ENCODE measurements at regions not wholly inside any gene's neighbourhood (a gene's known extent, or its start where the extent isn't known, plus 50 kb on each side); places are given as distances from the start of the nearest gene placed in this dataset.
"Not testable (repeated sequence)": the region's sequence is repeated elsewhere in the genome, so short reads cannot be mapped to it uniquely, and the experiment has no call there.

- no peaks in the 10 kb centered on the region for H3K27me3 ChIP-seq (ENCODE audit: control insufficient read depth, insufficient read depth, low read length)
- no peak overlapping the region for H3K9ac ChIP-seq (ENCODE audit: low read length)
- H3K4me3 ChIP-seq (ENCODE audit: low read depth, low read length), result no peak overlapping the region
- H3K36me3 ChIP-seq (ENCODE audit: control insufficient read depth, insufficient read depth, low read length), result no peaks in the 10 kb centered on the region
- no peak overlapping the region for H3K27ac ChIP-seq (ENCODE audit: low read depth, low read length)
- H3K9me3 ChIP-seq (ENCODE audit: control insufficient read depth, insufficient read depth, low read depth, low read length), result no peaks in the 10 kb centered on the region
- no peaks in the 10 kb centered on the region for H3K4me1 ChIP-seq (ENCODE audit: control insufficient read depth, insufficient read depth, low read length)
Measured at GRCh38 chr9:107842530-107842929, 353.0 kb upstream of the KLF4 start.

GRCh38 chr9:107841076-107841475, 351.5 kb upstream of the KLF4 start:
- Histone ChIP-seq H3K27me3 (ENCODE audit: control insufficient read depth, insufficient read depth, low read length) (no peaks in the 10 kb centered on the region), H3K36me3 (ENCODE audit: control insufficient read depth, insufficient read depth, low read length) (no peaks in the 10 kb centered on the region), H3K4me1 (ENCODE audit: control insufficient read depth, insufficient read depth, low read length) (no peaks in the 10 kb centered on the region), H3K27ac (ENCODE audit: low read depth, low read length) (no peak overlapping the region), H3K9me3 (ENCODE audit: control insufficient read depth, insufficient read depth, low read depth, low read length) (no peaks in the 10 kb centered on the region), H3K4me3 (ENCODE audit: low read depth, low read length) (no peak overlapping the region), H3K9ac (ENCODE audit: low read length) (no peak overlapping the region)

DNA sequence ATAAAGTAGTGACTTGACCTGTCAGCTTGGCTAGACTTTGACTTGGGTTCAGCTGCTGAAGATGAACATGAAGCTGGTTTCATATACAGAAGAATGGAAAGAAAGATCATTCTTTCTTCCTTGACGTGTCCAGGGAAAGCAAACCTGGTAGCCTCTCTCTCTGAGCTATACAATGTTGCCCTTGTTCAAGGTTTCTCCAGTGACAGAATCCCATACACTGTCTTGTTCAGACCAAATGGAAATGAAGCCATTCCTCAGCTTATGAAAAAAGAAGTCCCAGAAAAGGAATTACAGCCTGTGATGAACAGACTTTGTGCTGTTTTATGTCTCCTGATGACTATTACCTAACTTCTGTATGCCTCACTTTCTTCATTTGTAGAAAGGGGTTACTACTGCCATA, 349.8 kb upstream of the KLF4 start:
- no peak overlapping the region for H3K27ac ChIP-seq (ENCODE audit: low read depth, low read length)

GRCh38 chr9:107838766-107839165, 349.2 kb upstream of the KLF4 start:
- Histone ChIP-seq H3K27me3 (ENCODE audit: control insufficient read depth, insufficient read depth, low read length) (no peaks in the 10 kb centered on the region), H3K4me1 (ENCODE audit: control insufficient read depth, insufficient read depth, low read length) (no peaks in the 10 kb centered on the region), H3K9me3 (ENCODE audit: control insufficient read depth, insufficient read depth, low read depth, low read length) (no peaks in the 10 kb centered on the region), H3K4me3 (ENCODE audit: low read depth, low read length) (no peak overlapping the region), H3K9ac (ENCODE audit: low read length) (no peak overlapping the region), H3K36me3 (ENCODE audit: control insufficient read depth, insufficient read depth, low read length) (no peaks in the 10 kb centered on the region), H3K27ac (ENCODE audit: low read depth, low read length) (no peak overlapping the region)

More for the DNA sequence above, 349.8 kb upstream of the KLF4 start:
- H3K9ac ChIP-seq (ENCODE audit: low read length), result no peak overlapping the region
- no peaks in the 10 kb centered on the region for H3K36me3 ChIP-seq (ENCODE audit: control insufficient read depth, insufficient read depth, low read length)
- no peaks in the 10 kb centered on the region for H3K9me3 ChIP-seq (ENCODE audit: control insufficient read depth, insufficient read depth, low read depth, low read length)
- no peaks in the 10 kb centered on the region for H3K4me1 ChIP-seq (ENCODE audit: control insufficient read depth, insufficient read depth, low read length)
- no peak overlapping the region for H3K4me3 ChIP-seq (ENCODE audit: low read depth, low read length)
- H3K27me3 ChIP-seq (ENCODE audit: control insufficient read depth, insufficient read depth, low read length), result no peaks in the 10 kb centered on the region

DNA sequence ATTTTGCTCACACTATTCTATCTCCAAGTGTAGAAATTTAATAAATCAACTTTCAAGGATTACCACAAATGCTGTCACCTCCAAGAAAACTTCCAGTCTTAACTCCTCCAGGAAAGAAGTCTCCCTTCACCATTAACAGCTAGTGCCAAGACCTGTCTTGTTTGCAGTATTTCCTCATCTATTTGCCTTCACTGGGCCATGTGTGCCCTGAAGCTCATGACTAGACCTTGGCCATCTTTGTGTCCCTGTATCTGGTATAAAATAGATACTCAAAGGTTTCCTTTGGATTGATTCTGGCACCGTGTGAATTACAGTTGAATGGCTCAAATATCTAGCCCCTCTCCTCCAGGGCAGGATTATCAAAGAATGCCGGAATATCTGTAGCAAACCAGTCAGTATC, 346.7 kb upstream of the KLF4 start:
- no peak overlapping the region for H3K4me3 ChIP-seq (ENCODE audit: low read depth, low read length)
- no peaks in the 10 kb centered on the region for H3K4me1 ChIP-seq (ENCODE audit: control insufficient read depth, insufficient read depth, low read length)
- H3K36me3 ChIP-seq (ENCODE audit: control insufficient read depth, insufficient read depth, low read length), result no peaks in the 10 kb centered on the region
- H3K27me3 ChIP-seq (ENCODE audit: control insufficient read depth, insufficient read depth, low read length), result no peaks in the 10 kb centered on the region
- H3K9me3 ChIP-seq (ENCODE audit: control insufficient read depth, insufficient read depth, low read depth, low read length), result no peaks in the 10 kb centered on the region
- no peak overlapping the region for H3K9ac ChIP-seq (ENCODE audit: low read length)
- H3K27ac ChIP-seq (ENCODE audit: low read depth, low read length), result no peak overlapping the region

DNA sequence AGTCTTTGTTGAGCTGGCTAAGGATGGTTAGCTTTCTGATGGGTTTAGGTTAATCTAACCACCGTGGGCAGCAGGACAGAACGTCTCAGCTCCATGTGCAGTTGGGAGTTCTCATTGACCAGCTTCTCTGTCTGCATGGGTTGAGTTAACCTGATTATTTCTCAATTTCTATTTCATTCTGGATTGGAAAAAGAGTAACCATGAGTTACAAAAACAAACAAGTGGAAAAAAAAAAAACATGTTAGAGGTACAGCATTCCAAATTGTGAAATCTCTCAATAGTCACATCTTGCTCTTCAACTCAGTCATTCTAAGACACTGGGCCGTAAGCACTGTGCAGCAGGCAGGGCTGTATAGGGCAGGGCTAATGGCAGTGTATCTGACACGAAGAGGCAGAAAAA, 343.7 kb upstream of the KLF4 start:
- Histone ChIP-seq H3K4me1 (ENCODE audit: control insufficient read depth, insufficient read depth, low read length) (no peaks in the 10 kb centered on the region), H3K9me3 (ENCODE audit: control insufficient read depth, insufficient read depth, low read depth, low read length) (peaks cover 2% of the 10 kb centered on the region; the same call in 1 of the 2 replicates), H3K27ac (ENCODE audit: low read depth, low read length) (no peak overlapping the region), H3K36me3 (ENCODE audit: control insufficient read depth, insufficient read depth, low read length) (no peaks in the 10 kb centered on the region), H3K4me3 (ENCODE audit: low read depth, low read length) (no peak overlapping the region), H3K27me3 (ENCODE audit: control insufficient read depth, insufficient read depth, low read length) (no peaks in the 10 kb centered on the region), H3K9ac (ENCODE audit: low read length) (no peak overlapping the region)

DNA sequence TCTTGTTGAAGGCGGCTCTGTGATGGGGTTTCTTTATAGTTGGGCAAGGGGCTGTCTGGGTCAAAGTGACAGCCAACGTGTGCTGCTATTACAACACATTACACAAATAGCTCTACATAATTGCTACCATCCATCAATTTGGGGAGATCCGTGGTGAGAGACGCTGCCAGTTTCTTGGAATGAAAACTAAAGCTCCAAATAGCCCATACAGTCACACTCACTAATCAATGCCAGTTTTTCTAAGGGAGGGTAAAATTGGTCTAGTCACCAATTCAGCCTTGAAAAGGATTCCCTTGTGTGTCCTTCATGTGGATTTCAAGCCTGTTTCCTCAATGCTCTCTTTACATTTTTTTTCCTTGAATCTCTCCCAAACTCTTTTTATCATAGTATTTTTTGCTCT, 343.3 kb upstream of the KLF4 start:
- no peak overlapping the region for H3K4me3 ChIP-seq (ENCODE audit: low read depth, low read length)
- H3K27ac ChIP-seq (ENCODE audit: low read depth, low read length), result no peak overlapping the region
- no peaks in the 10 kb centered on the region for H3K27me3 ChIP-seq (ENCODE audit: control insufficient read depth, insufficient read depth, low read length)
- H3K36me3 ChIP-seq (ENCODE audit: control insufficient read depth, insufficient read depth, low read length), result no peaks in the 10 kb centered on the region
- H3K4me1 ChIP-seq (ENCODE audit: control insufficient read depth, insufficient read depth, low read length), result no peaks in the 10 kb centered on the region
- no peak overlapping the region for H3K9ac ChIP-seq (ENCODE audit: low read length)
- peaks cover 2% of the 10 kb centered on the region; the same call in 1 of the 2 replicates for H3K9me3 ChIP-seq (ENCODE audit: control insufficient read depth, insufficient read depth, low read depth, low read length)

DNA sequence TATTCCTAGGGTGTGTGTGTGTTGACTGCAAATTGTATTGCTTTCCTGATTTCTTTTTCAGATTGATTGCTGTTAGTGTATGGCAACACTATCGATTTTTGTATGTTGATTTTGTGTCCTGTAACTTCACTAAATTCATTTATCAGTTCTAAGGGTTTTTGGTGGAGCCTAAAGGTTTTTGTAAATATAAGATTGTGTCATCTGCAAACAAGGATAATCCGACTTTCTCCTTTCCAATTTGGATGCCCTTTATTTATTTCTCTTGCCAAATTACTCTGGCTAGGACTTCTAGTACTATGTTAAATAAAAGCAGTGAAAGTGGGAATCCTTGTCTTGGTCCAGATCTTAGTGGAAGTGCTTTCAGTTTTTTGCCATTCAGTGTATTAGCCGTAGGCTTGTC, 340.9 kb upstream of the KLF4 start:
- no peak overlapping the region for H3K4me3 ChIP-seq (ENCODE audit: low read depth, low read length)
- no peaks in the 10 kb centered on the region for H3K4me1 ChIP-seq (ENCODE audit: control insufficient read depth, insufficient read depth, low read length)
- H3K27ac ChIP-seq (ENCODE audit: low read depth, low read length), result no peak overlapping the region
- no peaks in the 10 kb centered on the region for H3K27me3 ChIP-seq (ENCODE audit: control insufficient read depth, insufficient read depth, low read length)
- H3K9ac ChIP-seq (ENCODE audit: low read length), result no peak overlapping the region
- H3K9me3 ChIP-seq (ENCODE audit: control insufficient read depth, insufficient read depth, low read depth, low read length), result peaks cover 2% of the 10 kb centered on the region; the same call in 1 of the 2 replicates
- H3K36me3 ChIP-seq (ENCODE audit: control insufficient read depth, insufficient read depth, low read length), result no peaks in the 10 kb centered on the region

DNA sequence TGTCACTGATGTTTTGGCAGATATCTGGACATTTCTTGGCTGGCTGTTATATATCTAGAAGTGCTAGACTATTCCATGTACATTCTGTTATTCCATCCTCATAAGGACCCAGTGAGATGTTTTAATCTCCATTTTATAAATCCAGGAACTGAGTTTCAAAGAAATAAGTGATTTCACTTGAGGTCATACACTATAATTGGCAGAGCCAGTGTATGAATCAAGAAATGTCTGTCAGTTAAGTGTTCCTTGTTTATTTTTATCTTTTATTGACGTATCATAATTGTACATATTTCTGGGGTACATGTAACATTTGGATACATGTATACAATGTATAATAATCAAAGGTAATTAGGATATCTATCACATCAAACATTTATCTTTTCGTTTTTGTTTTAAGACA, 338.3 kb upstream of the KLF4 start:
- Histone ChIP-seq H3K27ac (ENCODE audit: low read depth, low read length) (no peak overlapping the region), H3K4me3 (ENCODE audit: low read depth, low read length) (no peak overlapping the region), H3K9me3 (ENCODE audit: control insufficient read depth, insufficient read depth, low read depth, low read length) (peaks cover 2% of the 10 kb centered on the region; the same call in 1 of the 2 replicates), H3K4me1 (ENCODE audit: control insufficient read depth, insufficient read depth, low read length) (no peaks in the 10 kb centered on the region), H3K9ac (ENCODE audit: low read length) (no peak overlapping the region), H3K27me3 (ENCODE audit: control insufficient read depth, insufficient read depth, low read length) (peaks cover 12% of the 10 kb centered on the region; the same call in 1 of the 2 replicates), H3K36me3 (ENCODE audit: control insufficient read depth, insufficient read depth, low read length) (no peaks in the 10 kb centered on the region)

- H3K4me3 ChIP-seq (ENCODE audit: low read depth, low read length), result no peak overlapping the region
- no peak overlapping the region for H3K9ac ChIP-seq (ENCODE audit: low read length)
Measured at GRCh38 chr9:107827304-107827703, 337.7 kb upstream of the KLF4 start.

DNA sequence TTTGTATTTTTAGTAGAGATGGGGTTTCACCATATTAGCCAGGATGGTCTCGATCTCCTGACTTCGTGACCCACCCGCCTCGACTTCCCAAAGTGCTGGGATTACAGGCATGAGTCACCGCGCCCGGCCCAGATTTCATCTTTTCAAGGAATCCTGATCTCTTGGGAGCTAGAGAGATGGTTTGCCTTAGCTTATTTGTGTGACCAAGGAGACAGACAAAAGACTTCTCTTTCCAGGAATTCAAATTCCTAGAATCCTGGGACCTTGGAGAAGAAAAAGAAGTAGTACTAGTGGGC, 337.1 kb upstream of the KLF4 start:
- not testable (repeated sequence) for H3K9ac ChIP-seq (ENCODE audit: low read length); H3K27ac ChIP-seq (ENCODE audit: low read depth, low read length); H3K4me1 ChIP-seq (ENCODE audit: control insufficient read depth, insufficient read depth, low read length); H3K36me3 ChIP-seq (ENCODE audit: control insufficient read depth, insufficient read depth, low read length); H3K9me3 ChIP-seq (ENCODE audit: control insufficient read depth, insufficient read depth, low read depth, low read length); H3K4me3 ChIP-seq (ENCODE audit: low read depth, low read length)
- H3K27me3 ChIP-seq (ENCODE audit: control insufficient read depth, insufficient read depth, low read length), result peaks cover 16% of the 10 kb centered on the region; the same call in 1 of the 2 replicates

More at GRCh38 chr9:107827304-107827703, 337.7 kb upstream of the KLF4 start:
- peaks cover 14% of the 10 kb centered on the region; the same call in 1 of the 2 replicates for H3K27me3 ChIP-seq (ENCODE audit: control insufficient read depth, insufficient read depth, low read length)
- H3K9me3 ChIP-seq (ENCODE audit: control insufficient read depth, insufficient read depth, low read depth, low read length), result peaks cover 2% of the 10 kb centered on the region; the same call in 1 of the 2 replicates
- H3K27ac ChIP-seq (ENCODE audit: low read depth, low read length), result no peak overlapping the region
- H3K36me3 ChIP-seq (ENCODE audit: control insufficient read depth, insufficient read depth, low read length), result no peaks in the 10 kb centered on the region
- H3K4me1 ChIP-seq (ENCODE audit: control insufficient read depth, insufficient read depth, low read length), result no peaks in the 10 kb centered on the region

DNA sequence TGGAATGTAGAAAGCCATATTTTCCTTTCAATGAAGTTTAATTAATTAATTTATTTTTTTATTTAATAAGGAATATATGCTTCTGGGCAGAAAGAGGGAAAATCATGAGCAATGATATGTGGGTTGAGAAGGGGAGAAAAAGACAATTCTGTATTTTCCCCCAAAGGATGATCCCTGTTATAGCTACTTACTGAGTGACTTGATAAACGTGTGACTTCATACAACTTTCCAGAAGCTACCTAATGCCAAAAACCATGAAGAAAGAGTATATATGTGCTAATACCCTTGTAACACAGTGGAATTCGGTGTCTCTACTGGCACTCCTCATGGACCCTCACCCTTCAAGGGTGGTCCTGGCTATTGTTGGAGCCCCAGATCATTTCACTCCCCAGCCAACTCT, 335.0 kb upstream of the KLF4 start:
- no peak overlapping the region for H3K27ac ChIP-seq (ENCODE audit: low read depth, low read length)
- H3K36me3 ChIP-seq (ENCODE audit: control insufficient read depth, insufficient read depth, low read length), result no peaks in the 10 kb centered on the region
- no peak overlapping the region for H3K4me3 ChIP-seq (ENCODE audit: low read depth, low read length)
- H3K4me1 ChIP-seq (ENCODE audit: control insufficient read depth, insufficient read depth, low read length), result peaks cover 8% of the 10 kb centered on the region
- no peak overlapping the region for H3K9ac ChIP-seq (ENCODE audit: low read length)
- H3K9me3 ChIP-seq (ENCODE audit: control insufficient read depth, insufficient read depth, low read depth, low read length), result no peaks in the 10 kb centered on the region
- H3K27me3 ChIP-seq (ENCODE audit: control insufficient read depth, insufficient read depth, low read length), result peaks cover 24% of the 10 kb centered on the region; the same call in 1 of the 2 replicates

All from HUES6 (cell line).